NCI-H1105 (cell line): ENCODE measurements at regions not wholly inside any gene's neighbourhood (a gene's known extent, or its start where the extent isn't known, plus 50 kb on each side); places are given as distances from the start of the nearest gene placed in this dataset.

Experiments
- DNase-seq: peaks from one replicate; lab custom pipeline; 2025; lab: John Stamatoyannopoulos, UW

DNA sequence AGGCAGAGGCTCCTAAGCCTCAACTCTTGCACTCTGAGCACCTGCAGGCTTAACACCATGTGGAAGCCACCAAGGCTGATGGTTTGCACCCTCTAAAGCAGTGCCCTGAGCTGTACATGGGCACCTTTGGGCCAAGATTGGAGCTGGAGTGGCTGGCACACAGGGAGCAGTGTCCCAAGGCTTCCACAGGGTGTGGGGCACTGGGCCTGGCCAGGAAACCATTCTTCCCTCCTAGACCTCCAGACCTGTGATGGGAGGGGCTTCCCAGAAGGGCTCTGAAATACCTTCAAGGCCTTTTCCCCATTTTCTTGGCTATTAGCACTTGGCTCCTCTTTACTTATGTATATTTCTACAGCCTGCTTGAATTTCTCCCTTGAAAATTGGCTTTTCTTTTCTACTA lies 67.9 kb upstream of the PPM1J start:
- no peak for DNase-seq

DNA sequence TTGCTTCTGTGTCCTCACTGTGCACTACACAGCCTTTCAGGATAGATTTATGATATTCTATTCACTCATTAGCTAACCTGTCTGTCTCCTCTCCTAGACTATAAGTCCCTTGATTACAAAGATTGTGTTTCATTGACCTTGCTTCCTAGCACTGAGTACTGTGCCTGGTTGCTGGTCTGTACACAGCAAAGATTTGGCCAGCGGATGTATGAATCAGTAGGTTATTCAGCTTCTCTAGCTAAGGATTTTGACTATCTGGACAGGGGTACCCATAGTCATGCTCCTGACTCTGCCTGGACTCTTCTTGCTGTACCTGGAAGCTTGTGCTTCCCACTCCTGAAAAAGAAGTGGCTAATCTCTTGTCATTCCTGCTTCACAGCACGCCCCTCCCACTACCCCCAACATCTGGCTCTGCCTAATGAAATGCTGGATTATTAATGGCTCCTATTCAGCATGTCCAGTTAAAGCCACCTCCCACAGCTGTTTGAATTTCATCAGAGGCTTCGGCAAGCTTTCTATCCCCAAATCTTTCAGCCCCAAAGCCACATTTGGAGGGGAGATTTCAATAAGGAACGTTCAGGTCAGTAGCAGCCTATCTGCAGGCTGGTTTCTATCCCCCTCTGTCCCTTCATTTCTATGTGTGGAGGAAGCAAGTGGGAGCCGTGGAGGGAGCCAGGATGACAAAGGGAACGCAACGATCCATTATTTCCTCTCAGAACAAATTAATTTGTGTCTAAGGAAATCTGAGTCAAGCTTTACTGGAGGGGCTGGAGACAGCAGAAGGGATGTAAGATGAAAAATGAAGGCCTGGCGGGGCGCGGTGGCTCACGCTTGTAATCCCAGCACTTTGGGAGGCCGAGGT lies 64.8 kb upstream of the PPM1J start:
- no peak for DNase-seq

DNA sequence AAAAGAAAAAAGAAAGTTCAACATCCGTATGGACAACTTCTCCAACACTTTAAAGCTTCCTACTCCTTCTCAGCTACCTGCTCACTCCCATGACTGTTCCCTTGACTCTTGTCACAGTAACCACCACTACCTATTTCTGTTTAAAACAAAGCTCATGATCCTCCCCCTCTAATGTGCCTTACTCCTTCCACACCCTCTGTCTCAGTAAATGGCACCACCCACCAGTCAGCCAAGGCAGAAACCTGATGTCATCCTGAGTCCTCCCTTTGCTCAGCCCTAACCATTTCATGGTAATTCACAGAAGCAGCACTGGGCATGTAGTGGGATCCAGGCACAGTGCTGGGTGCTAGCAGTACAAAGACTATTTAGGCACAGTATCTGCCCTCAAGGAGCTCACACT lies 63.0 kb upstream of the PPM1J start:
- DNase-seq, result no peak

DNA sequence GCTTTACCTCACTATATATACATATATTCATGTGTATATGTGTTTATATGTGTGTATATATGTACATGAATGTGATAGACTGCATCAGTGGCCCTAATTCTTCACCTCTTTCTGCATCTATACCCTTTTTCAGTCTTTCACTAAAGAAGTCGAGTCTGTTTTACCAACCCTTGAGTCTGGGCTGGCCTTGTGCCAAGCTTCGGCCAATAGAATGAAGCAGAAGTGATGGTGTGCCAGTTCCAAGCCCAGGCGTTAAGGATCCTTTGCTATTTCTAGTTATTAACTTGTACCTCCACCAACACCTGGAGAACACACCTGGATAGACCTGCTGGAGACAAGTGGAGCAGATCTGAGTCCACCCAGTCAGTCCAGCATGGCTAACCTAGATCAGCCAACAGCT lies 61.6 kb upstream of the PPM1J start:
- DNase-seq, result no peak

DNA sequence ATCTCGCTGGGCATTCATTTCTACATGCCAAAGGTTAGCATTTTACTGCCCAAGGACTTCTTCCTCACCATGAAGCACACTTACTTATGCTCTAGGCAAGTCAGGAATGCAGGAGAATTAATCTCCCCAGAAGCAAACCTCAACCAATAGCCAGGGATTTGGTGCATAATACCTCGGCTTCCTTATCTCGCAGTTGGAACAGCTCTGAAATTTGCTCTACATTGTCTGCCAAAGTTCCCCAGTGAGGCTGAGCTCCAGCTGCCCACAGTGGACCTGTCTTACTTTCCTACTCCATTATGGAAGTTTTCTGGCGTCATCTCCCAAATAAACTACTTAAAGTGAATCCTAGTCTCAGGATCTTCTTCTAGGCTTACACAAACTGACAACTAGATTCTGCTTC lies 57.6 kb upstream of the PPM1J start:
- DNase-seq, result no peak

DNA sequence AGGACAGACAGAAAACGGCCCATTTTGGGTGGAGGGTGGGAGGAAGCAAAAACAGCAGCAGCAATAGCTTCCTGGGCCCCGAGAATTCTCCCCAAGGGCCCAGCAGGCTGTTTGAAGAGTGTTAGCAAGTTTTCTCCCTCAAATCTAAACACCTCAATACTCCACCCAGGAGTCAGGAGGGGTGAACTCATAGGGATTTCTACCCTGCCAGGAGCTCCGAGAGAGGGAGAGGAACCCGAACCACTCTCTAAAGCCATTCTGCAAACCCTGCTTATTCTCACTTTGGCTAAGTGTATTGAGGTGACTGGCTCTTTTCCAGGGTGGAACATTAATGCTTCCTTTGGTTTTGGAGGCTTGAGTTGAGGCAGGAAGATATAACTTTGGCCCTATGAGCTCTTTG lies 55.6 kb upstream of the PPM1J start:
- no peak for DNase-seq

DNA sequence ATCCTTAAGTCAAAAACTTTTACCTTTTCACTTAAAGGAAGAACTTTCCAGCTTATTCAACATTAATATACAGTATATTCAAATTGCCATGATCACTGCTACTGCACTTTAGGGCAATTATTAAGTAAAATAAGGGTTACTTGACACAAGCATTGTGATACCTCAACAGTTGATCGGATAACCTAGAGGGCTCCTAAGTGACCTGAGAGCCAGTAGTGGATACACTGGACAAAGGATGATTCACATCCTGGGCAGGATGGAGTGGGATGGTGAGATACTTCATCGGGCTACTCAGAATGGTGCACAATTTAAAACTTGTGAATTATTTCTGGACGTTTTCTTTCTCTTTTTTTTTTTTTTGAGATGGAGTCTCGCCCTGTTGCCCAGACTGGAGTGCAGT lies 54.5 kb upstream of the PPM1J start:
- DNase-seq, result no peak

DNA sequence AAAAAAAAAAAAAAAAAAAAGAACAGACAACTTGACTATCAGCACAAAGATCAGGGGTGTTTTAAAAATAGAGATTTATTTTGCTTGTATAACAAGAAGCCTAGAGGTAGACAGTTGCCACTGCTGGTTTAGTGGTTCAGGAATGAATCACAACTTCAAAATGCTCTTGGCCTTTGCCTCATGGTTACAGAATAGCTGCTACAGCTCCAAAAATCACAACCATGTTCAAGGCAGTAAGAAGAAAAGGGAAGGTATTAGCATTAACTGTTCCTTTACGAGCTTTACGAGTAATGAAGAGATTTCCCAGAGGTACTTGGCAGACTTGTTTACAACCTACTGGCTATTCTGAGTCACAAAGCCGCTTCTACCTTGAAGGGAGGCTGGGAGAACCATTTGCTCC lies 52.5 kb upstream of the PPM1J start:
- no peak for DNase-seq
